OCI-LY7 (cell line): ENCODE measurements at regions not wholly inside any gene's neighbourhood (a gene's known extent, or its start where the extent isn't known, plus 50 kb on each side); places are given as distances from the start of the nearest gene placed in this dataset.

Experiments used
- CTCF ChIP-seq: fragments of 200-600 bp; sonication (generic); conservative IDR thresholded peaks from 2 replicates; pipeline ENCODE4 v1.5.1; 2014; ENCODE audit warnings: mild to moderate bottlenecking, antibody characterized with exemption, low read length, moderate library complexity, mixed read lengths
- EZH2phosphoT487 ChIP-seq: fragments of 200-600 bp; sonication (generic); IDR thresholded peaks from 2 replicates; pipeline ENCODE4 v1.6.1; 2018; ENCODE audit warnings: low read depth, borderline replicate concordance, mild to moderate bottlenecking, mixed run types, antibody characterized with exemption, low read length, moderate library complexity, mixed read lengths

- TF ChIP-seq EZH2phosphoT487 (no peak), CTCF (no peak)
These were observed 182.8 kb downstream of the LARP7 start for GRCh38 chr4:112819729-112820128.
